Spinal cord (tissue), 9 donors: ENCODE measurements at regions not wholly inside any gene's neighbourhood (a gene's known extent, or its start where the extent isn't known, plus 50 kb on each side); places are given as distances from the start of the nearest gene placed in this dataset.

Experiments used
- DNase-seq, 6 donors: peaks; one replicate each; pipeline versions ENCODE4 v3.0.0 to v3.0.0-alpha.2; 2013 to 2015; ENCODE audit warnings: low spot score in 6 of 6, low read depth in 4 of 6
- H3K27ac ChIP-seq: one replicate; pipeline ENCODE4 v1.5.1; 2013; ENCODE audit warnings: low read depth, low read length, control low read depth
- H3K27me3 ChIP-seq: one replicate; pipeline ENCODE4 v1.6.1; 2013; ENCODE audit warnings: low read length; ENCODE audit not compliant: control insufficient read depth, insufficient read depth
- H3K36me3 ChIP-seq: one replicate; pipeline ENCODE4 v1.6.1; 2013; ENCODE audit warnings: low read length; ENCODE audit not compliant: control insufficient read depth, insufficient read depth
- H3K4me1 ChIP-seq: one replicate; pipeline ENCODE4 v1.6.1; 2013; ENCODE audit warnings: low read length; ENCODE audit not compliant: control insufficient read depth, insufficient read depth
- H3K4me3 ChIP-seq: one replicate; pipeline ENCODE4 v1.5.1; 2013; ENCODE audit warnings: low read depth, low read length, control low read depth
- H3K9me3 ChIP-seq: one replicate; pipeline ENCODE4 v1.6.1; 2013; ENCODE audit warnings: low read length; ENCODE audit not compliant: control insufficient read depth, insufficient read depth
- WGBS: methylation state at CpG from one replicate; pipeline ENCODE4 v1.1.5; 2013; ENCODE audit warnings: missing lambda C conversion rate; ENCODE audit not compliant: insufficient coverage; 5-methylcytosine and 5-hydroxymethylcytosine counted together
- donor health status: healthy.

- H3K4me3 ChIP-seq: no peak overlapping the region
- DNase-seq: no peak
- H3K27ac ChIP-seq: no peak overlapping the region
- H3K27me3 ChIP-seq: no peaks in the 10 kb centered on the region
- H3K9me3 ChIP-seq: no peaks in the 10 kb centered on the region
- no peaks in the 10 kb centered on the region for H3K36me3 ChIP-seq
- H3K4me1 ChIP-seq: no peaks in the 10 kb centered on the region
Observed at GRCh38 chr7:34392972-34393371, 265.0 kb upstream of the NPSR1 start.

GRCh38 chr7:34396437-34397064 lies 261.5 kb upstream of the NPSR1 start:
- no peak overlapping the region for H3K4me3 ChIP-seq
- no peaks in the 10 kb centered on the region for H3K9me3 ChIP-seq
- no peaks in the 10 kb centered on the region for H3K36me3 ChIP-seq
- no peak overlapping the region for H3K27ac ChIP-seq
- no peaks in the 10 kb centered on the region for H3K27me3 ChIP-seq
- no CpG with 5 or more reads among the region's 2 CpGs for WGBS
- no peaks in the 10 kb centered on the region for H3K4me1 ChIP-seq
- no peak for DNase-seq

DNA sequence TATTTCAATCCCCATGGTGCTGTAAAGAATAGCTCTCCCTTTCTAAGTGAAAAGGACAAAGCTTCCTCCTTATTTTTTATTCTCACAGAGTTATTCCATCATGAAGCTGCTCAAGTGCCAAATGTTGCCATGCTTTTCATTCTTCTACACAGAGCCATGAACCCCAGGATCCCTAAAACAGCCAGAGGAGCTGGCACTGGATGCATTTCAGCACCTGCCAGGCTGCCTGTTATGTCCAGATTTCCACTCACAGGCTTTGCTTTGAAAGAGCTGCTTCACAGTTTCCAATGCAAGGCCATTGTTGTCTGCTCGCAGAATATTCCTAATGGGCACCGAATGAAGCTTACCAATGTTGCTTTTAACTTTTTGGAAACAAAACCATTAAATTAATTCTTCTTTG lies 256.2 kb upstream of the NPSR1 start:
- no peaks in the 10 kb centered on the region for H3K9me3 ChIP-seq
- H3K27me3 ChIP-seq: no peaks in the 10 kb centered on the region
- H3K36me3 ChIP-seq: no peaks in the 10 kb centered on the region
- H3K27ac ChIP-seq: no peak overlapping the region
- peak in 3 of 6 donors; percentile 1 to 60 (median 33) for DNase-seq
- no peaks in the 10 kb centered on the region for H3K4me1 ChIP-seq
- no peak overlapping the region for H3K4me3 ChIP-seq
- WGBS: no CpG with 5 or more reads among the region's 2 CpGs

DNA sequence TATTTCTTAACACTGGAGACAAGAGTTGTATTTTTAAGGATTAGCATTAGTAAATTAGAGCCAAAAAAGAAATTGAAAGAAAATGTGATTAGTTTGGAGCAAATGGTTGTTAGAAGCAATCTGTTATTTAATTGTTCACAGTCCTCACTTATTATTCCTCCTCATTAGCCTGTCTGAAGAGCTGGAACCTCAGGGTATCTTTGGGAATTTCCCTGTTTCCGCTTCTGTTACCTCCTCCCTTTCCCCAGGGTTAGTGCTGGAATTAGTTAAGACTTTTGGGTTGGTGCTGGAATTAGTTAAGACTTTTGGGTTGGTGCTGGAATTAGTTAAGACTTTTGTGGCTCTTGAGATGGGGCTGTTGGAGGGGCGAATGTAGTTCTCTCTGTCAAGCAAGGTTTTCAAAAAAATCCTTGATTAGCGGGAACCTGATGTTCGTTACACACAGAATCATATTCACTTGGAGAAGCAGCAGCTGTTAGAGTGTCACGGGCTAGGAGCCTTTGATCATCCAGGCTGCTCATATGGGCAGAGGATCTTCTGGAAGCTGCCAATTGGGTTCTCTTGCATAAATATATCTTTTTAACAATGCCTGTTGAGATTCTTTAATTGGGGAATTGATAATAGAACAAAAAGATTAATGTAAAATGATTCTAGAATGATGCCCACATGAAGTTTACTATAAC lies 251.0 kb upstream of the NPSR1 start:
- Histone ChIP-seq H3K4me1 (no peaks in the 10 kb centered on the region), H3K36me3 (no peaks in the 10 kb centered on the region), H3K27ac (no peak overlapping the region), H3K4me3 (no peak overlapping the region), H3K27me3 (no peaks in the 10 kb centered on the region), H3K9me3 (no peaks in the 10 kb centered on the region)
- WGBS: no CpG with 5 or more reads among the region's 5 CpGs
- DNase-seq: peak in 2 of 6 donors; percentile 18 to 33

GRCh38 chr7:34407586-34407985 lies 250.4 kb upstream of the NPSR1 start:
- Histone ChIP-seq H3K9me3 (no peaks in the 10 kb centered on the region), H3K36me3 (no peaks in the 10 kb centered on the region), H3K27ac (no peak overlapping the region), H3K4me3 (no peak overlapping the region), H3K4me1 (no peaks in the 10 kb centered on the region), H3K27me3 (no peaks in the 10 kb centered on the region)
- no peak for DNase-seq
- no CpG with 5 or more reads among the region's 2 CpGs for WGBS

GRCh38 chr7:34417781-34418180 lies 240.2 kb upstream of the NPSR1 start:
- Histone ChIP-seq H3K27me3 (no peaks in the 10 kb centered on the region), H3K36me3 (no peaks in the 10 kb centered on the region), H3K4me1 (no peaks in the 10 kb centered on the region), H3K9me3 (no peaks in the 10 kb centered on the region), H3K4me3 (no peak overlapping the region), H3K27ac (no peak overlapping the region)
- WGBS: 82% methylated on average over 2 of the region's 3 CpGs
- no peak for DNase-seq

DNA sequence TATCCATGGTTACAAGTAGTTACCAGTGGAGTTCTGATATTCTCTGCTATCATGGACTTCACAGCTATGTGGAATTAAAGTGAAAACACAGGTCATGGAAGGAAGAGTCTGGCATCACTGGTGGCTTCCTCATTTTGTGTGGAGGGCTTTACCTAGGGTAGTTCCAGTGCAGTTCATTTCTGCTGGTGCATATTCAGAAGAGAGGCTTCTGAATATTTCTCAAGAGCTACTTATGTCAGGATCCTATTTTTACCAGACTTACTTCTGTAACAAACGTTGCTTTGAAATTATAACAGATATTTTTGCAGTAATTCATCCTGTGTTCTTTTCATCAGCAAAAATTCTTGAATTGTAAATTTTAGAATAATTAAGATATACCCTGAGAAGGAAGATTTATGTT lies 236.5 kb upstream of the NPSR1 start:
- Histone ChIP-seq H3K9me3 (no peaks in the 10 kb centered on the region), H3K27ac (no peak overlapping the region), H3K4me3 (no peak overlapping the region), H3K4me1 (no peaks in the 10 kb centered on the region), H3K36me3 (no peaks in the 10 kb centered on the region), H3K27me3 (no peaks in the 10 kb centered on the region)
- WGBS: no CpG with 5 or more reads among the region's 1 CpG
- DNase-seq: no peak

DNA sequence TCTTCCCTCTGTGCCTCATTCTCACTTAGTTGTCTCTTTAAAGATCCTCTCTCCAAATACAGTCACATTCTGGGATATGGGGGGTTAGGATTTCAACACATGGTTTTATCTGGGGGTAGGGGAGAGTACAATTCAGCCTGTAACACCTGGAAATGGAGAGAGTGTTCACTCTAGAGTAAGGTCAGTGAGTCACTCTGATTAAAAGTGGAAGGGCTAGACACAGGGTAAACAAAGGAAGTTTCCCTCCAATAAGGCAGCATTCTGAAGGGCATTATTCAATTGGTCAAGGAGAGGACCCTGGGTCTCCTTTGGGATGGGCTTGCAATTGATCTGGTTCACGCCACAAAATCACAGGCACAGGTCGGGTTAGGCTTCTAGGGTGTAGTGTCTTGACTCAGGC lies 232.8 kb upstream of the NPSR1 start:
- no CpG with 5 or more reads among the region's 2 CpGs for WGBS
- no peaks in the 10 kb centered on the region for H3K36me3 ChIP-seq
- no peaks in the 10 kb centered on the region for H3K9me3 ChIP-seq
- H3K4me1 ChIP-seq: no peaks in the 10 kb centered on the region
- H3K27ac ChIP-seq: no peak overlapping the region
- no peak overlapping the region for H3K4me3 ChIP-seq
- no peaks in the 10 kb centered on the region for H3K27me3 ChIP-seq
- no peak for DNase-seq

DNA sequence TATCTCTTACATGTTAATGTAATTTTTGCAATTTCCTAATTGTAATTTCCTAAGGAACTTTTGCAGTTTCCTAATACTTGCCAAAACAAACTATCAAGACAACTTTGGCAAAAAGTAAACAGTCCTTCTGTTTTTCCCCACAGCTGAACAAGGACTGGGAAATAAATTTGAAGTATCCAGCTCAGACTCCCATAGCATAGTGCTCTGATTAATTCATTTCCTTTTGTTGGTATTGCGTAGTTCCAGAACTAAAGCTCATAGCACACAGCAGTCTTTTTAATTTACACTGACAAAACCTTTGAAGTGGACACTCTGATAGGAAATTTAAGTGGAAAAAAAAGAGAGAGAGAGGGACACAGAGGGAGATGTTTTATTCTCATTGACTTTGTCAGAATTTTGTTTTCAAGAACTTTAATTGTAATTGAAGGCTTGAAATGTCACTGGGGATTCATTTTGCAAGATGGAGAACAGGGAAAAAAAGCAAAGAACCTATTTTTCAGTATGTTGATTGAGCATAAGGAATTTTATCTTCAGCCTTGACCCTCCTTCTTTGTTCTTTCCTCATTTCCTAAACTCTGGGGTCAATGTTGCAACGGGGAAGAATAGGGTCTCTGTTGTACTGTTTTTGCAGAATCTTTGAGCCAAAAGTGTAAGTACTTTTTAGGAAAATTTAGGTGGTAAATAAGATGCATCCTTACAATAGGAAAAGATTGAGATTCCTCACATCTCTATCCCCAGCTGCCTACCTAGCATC lies 232.2 kb upstream of the NPSR1 start:
- WGBS: no CpG with 5 or more reads among the region's 2 CpGs
- H3K9me3 ChIP-seq: no peaks in the 10 kb centered on the region
- H3K27ac ChIP-seq: no peak overlapping the region

DNA sequence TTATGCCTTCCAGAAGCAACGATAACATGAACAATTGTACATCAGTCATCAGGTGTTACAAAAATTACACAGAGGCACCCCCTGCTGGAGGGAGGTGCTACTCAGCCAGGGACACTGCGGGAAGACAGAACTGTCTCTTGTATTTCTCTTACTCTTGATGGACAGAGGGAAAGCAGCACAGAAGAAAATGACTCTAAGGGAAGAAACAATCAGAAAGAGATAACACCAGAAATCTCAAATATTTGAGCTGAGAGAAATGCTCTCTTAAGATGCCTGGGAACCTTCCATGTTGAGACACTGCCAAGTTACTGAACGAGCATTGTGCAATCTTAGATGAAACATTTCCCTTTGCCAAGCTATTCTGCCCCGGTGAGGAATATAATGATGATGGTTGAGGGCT lies 227.6 kb upstream of the NPSR1 start:
- peaks cover 3% of the 10 kb centered on the region for H3K9me3 ChIP-seq
- 75% methylated on average over 3 of the region's 4 CpGs for WGBS
- DNase-seq: no peak
- no peaks in the 10 kb centered on the region for H3K36me3 ChIP-seq
- no peak overlapping the region for H3K4me3 ChIP-seq
- no peaks in the 10 kb centered on the region for H3K4me1 ChIP-seq
- no peaks in the 10 kb centered on the region for H3K27me3 ChIP-seq
- H3K27ac ChIP-seq: no peak overlapping the region

More for the DNA sequence above, 232.2 kb upstream of the NPSR1 start:
- no peaks in the 10 kb centered on the region for H3K4me1 ChIP-seq
- H3K4me3 ChIP-seq: no peak overlapping the region
- no peaks in the 10 kb centered on the region for H3K27me3 ChIP-seq
- no peaks in the 10 kb centered on the region for H3K36me3 ChIP-seq
- DNase-seq: no peak
